ENCODE measurements at regions not wholly inside any gene's neighbourhood (a gene's known extent, or its start where the extent isn't known, plus 50 kb on each side); places are given as distances from the start of the nearest gene placed in this dataset.

GRCh38 chr2:181289698-181290097 lies 167.5 kb upstream of the ITGA4 start:
- Histone ChIP-seq H3K36me3 (no peaks in the 10 kb centered on the region), H3K27me3 (no peaks in the 10 kb centered on the region), H3K27ac (no peak overlapping the region), H3K4me3 (no peak overlapping the region), H3K4me1 (no peaks in the 10 kb centered on the region), H3K9me3 (no peaks in the 10 kb centered on the region)
- no peak for DNase-seq (ENCODE audit: low spot score in 2 of 2)
- intact Hi-C loops (cut with DNase I): no loop called here
- TF ChIP-seq CTCF (IDR thresholded peaks at IDR 0.05): no peak

- DNase-seq (ENCODE audit: low spot score in 2 of 2): no peak
- intact Hi-C loops (cut with DNase I): no loop called here
- no peak for TF ChIP-seq CTCF (IDR thresholded peaks at IDR 0.05)
- no peaks in the 10 kb centered on the region for H3K36me3 ChIP-seq
- no peaks in the 10 kb centered on the region for H3K4me1 ChIP-seq
- no peaks in the 10 kb centered on the region for H3K27me3 ChIP-seq
- H3K27ac ChIP-seq: no peak overlapping the region
- H3K9me3 ChIP-seq: no peaks in the 10 kb centered on the region
- H3K4me3 ChIP-seq: no peak overlapping the region
Observed at GRCh38 chr2:181290182-181290581, 167.0 kb upstream of the ITGA4 start.

- DNase-seq (ENCODE audit: low spot score in 2 of 2): no peak
- Histone ChIP-seq H3K27ac (no peak overlapping the region), H3K4me1 (no peaks in the 10 kb centered on the region), H3K9me3 (no peaks in the 10 kb centered on the region), H3K27me3 (no peaks in the 10 kb centered on the region), H3K36me3 (no peaks in the 10 kb centered on the region), H3K4me3 (no peak overlapping the region)
- TF ChIP-seq CTCF (IDR thresholded peaks at IDR 0.05): no peak
- intact Hi-C loops (cut with DNase I): no loop called here
Observed at GRCh38 chr2:181294979-181295378, 162.2 kb upstream of the ITGA4 start.

- no peak overlapping the region for H3K27ac ChIP-seq
- intact Hi-C loops (cut with DNase I): no loop called here
- no peak overlapping the region for H3K4me3 ChIP-seq
- H3K4me1 ChIP-seq: no peaks in the 10 kb centered on the region
- no peak for TF ChIP-seq CTCF (IDR thresholded peaks at IDR 0.05)
- no peaks in the 10 kb centered on the region for H3K9me3 ChIP-seq
- H3K36me3 ChIP-seq: no peaks in the 10 kb centered on the region
- no peak for DNase-seq (ENCODE audit: low spot score in 2 of 2)
- H3K27me3 ChIP-seq: no peaks in the 10 kb centered on the region
Observed at GRCh38 chr2:181300600-181301291, 156.4 kb upstream of the ITGA4 start.

- Histone ChIP-seq H3K9me3 (no peaks in the 10 kb centered on the region), H3K36me3 (no peaks in the 10 kb centered on the region), H3K27ac (no peak overlapping the region), H3K27me3 (no peaks in the 10 kb centered on the region), H3K4me1 (no peaks in the 10 kb centered on the region), H3K4me3 (no peak overlapping the region)
- no peak for DNase-seq (ENCODE audit: low spot score in 2 of 2)
- TF ChIP-seq CTCF (IDR thresholded peaks at IDR 0.05): no peak
- intact Hi-C loops (cut with DNase I): no loop called here
Observed at GRCh38 chr2:181304011-181304844, 153.0 kb upstream of the ITGA4 start.

Measured in ascending aorta (tissue), 2 donors.